K562 (cell line): ENCODE measurements at regions not wholly inside any gene's neighbourhood (a gene's known extent, or its start where the extent isn't known, plus 50 kb on each side); places are given as distances from the start of the nearest gene placed in this dataset.

ENCODE experiments used
- EP300 ChIP-seq: IDR thresholded peaks from 2 replicates; pipeline ENCODE4 v1.6.1; 2012; ENCODE audit warnings: low read length, improper control_type of control experiment
- HCFC1 ChIP-seq: IDR thresholded peaks from 2 replicates; pipeline ENCODE4 v1.6.1; 2012; ENCODE audit warnings: low read depth, low read length, improper control_type of control experiment
- KLF10 ChIP-seq: fragments of 250-450 bp; sonication (Bioruptor Pico); IDR thresholded peaks from 2 replicates; pipeline ENCODE4 v1.6.1; 2021; ENCODE audit warnings: matching md5 sums
- REST ChIP-seq, 2 experiments: fragments of 450-650 bp; formaldehyde crosslinking in 1 of 2; IDR thresholded peaks; 2 replicates each; pipeline versions ENCODE4 v1.4.0 to v1.6.1; 2014 to 2020; ENCODE audit warnings: mild to moderate bottlenecking in 2 of 2, borderline replicate concordance in 1 of 2, low read depth in 1 of 2
- SP1 ChIP-seq: sonication (generic); formaldehyde crosslinking; IDR thresholded peaks from 2 replicates; pipeline ENCODE4 v1.8.1; 2022; ENCODE audit warnings: mild to moderate bottlenecking, missing genetic modification reagents
- ZBTB1 ChIP-seq: sonication (generic); formaldehyde crosslinking; IDR thresholded peaks from 2 replicates; pipeline ENCODE4 v1.8.1; 2023; ENCODE audit warnings: missing genetic modification reagents, low read depth, mild to moderate bottlenecking, borderline replicate concordance
- ZBTB33 ChIP-seq: sonication (generic); formaldehyde crosslinking; IDR thresholded peaks from 2 replicates; pipeline ENCODE4 v1.8.1; 2023; ENCODE audit warnings: mild to moderate bottlenecking, missing genetic modification reagents

- TF ChIP-seq SP1 (CRISPR knock-in tag) (no peak), REST (IDR thresholded peaks at IDR 0.05; ENCODE audit: borderline replicate concordance) (no peak), REST (CRISPR knock-in tag; IDR thresholded peaks at IDR 0.05; ENCODE audit: low read depth) (no peak), HCFC1 (no peak), ZBTB1 (CRISPR knock-in tag) (0 out of 2 replicates have a peak, but pooled peaks have one; percentile 10), EP300 (no peak), ZBTB33 (CRISPR knock-in tag) (no peak), KLF10 (CRISPR knock-in tag) (no peak)
Observed at GRCh38 chr16:85395913-85396878, 216.9 kb upstream of the GSE1 start.
